ENCODE measurements at regions not wholly inside any gene's neighbourhood (a gene's known extent, or its start where the extent isn't known, plus 50 kb on each side); places are given as distances from the start of the nearest gene placed in this dataset.

DNA sequence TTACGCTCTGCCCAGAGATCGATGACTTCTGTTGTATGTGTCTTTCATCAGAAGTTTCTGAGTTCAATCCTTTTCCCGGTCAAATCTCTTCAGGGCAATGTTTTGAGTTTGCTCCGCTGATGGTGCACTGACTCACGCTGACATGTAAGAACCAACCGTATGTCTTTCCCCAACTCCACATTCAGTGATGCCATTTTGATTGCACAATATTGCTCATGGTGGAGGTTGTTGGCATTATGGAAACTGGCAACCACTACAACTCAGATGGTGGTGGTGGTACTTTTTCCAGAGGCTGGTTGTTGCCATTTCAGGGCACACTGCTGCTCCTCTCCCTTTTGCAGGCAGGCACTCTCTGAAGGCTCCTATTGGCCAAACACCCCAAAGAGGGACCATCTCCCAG lies 751.5 kb downstream of the DCDC2C start:
- no peak for DNase-seq (ENCODE audit: low read depth)
- no peak overlapping the region for H3K4me3 ChIP-seq (ENCODE audit: low read depth, low read length)
- TF ChIP-seq, protein P1, sequence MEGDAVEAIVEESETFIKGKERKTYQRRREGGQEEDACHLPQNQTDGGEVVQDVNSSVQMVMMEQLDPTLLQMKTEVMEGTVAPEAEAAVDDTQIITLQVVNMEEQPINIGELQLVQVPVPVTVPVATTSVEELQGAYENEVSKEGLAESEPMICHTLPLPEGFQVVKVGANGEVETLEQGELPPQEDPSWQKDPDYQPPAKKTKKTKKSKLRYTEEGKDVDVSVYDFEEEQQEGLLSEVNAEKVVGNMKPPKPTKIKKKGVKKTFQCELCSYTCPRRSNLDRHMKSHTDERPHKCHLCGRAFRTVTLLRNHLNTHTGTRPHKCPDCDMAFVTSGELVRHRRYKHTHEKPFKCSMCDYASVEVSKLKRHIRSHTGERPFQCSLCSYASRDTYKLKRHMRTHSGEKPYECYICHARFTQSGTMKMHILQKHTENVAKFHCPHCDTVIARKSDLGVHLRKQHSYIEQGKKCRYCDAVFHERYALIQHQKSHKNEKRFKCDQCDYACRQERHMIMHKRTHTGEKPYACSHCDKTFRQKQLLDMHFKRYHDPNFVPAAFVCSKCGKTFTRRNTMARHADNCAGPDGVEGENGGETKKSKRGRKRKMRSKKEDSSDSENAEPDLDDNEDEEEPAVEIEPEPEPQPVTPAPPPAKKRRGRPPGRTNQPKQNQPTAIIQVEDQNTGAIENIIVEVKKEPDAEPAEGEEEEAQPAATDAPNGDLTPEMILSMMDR (conservative IDR thresholded peaks at IDR 0.05; ENCODE audit: low read depth, low read length), result no peak

DNA sequence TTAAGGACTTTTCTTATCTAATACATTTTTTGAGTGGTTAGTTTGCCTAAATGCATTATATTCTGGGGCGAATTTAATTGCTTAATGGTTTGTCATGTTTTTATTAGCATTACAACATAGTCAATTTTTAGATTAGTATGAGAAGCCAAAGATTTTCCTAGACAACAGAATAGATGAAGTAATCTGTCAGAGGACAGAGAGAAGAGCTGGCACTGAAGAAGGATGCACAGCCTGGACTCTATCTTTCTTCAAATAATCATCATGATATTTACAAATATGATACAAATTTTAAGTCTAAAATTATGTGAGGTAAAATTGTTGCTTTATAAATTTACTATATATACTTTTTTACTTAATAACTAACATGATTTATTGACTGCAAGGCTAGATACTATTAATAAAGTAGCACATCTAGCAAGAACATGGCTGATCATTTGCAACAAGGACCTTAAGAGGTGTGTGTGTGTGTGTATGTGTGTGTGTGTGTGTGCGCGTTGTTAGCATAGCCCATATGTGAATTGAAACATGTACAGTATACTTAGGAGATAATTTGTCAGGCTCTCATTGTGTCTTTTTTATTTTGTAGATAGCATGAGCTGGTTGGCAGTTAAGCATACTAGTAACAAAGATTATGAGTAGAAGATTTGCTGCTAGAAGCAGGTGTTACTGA lies 752.2 kb downstream of the DCDC2C start:
- H3K4me3 ChIP-seq (ENCODE audit: low read depth, low read length), result no peak overlapping the region
- no peak for DNase-seq (ENCODE audit: low read depth)
- TF ChIP-seq, protein P1 (conservative IDR thresholded peaks at IDR 0.05; ENCODE audit: low read depth, low read length), result no peak

DNA sequence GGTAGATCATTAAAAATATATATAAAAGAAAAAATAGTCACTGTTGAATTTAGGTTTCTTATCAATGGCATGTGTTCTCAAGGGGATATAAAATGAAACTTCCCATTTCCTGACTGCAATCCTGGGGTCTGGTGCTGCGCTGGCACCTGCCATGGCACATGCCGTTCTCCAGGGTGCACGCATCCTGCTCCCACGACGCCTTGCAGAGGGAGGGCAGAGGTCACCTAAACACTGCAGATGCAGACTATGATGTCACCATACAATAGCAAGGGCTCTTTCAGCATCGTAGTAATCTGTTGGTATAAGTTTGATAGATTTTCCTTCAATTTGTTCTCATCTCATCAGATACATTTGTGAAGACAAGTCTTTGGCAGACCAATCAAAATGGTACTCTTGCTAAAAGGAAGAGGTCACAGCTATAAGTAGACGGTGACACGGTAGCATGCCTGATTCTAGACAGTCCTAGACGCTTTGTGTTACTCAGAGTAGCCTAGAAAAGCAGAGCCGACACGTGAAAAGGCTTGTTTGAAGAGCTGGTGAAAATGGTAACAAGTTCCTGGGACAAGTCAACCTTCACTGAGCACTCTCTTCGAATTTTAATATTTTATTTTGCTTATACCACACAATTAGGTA lies 761.4 kb downstream of the DCDC2C start:
- TF ChIP-seq, protein P1 (conservative IDR thresholded peaks at IDR 0.05; ENCODE audit: low read depth, low read length), result no peak
- DNase-seq (ENCODE audit: low read depth), result no peak
- H3K4me3 ChIP-seq (ENCODE audit: low read depth, low read length), result no peak overlapping the region

DNA sequence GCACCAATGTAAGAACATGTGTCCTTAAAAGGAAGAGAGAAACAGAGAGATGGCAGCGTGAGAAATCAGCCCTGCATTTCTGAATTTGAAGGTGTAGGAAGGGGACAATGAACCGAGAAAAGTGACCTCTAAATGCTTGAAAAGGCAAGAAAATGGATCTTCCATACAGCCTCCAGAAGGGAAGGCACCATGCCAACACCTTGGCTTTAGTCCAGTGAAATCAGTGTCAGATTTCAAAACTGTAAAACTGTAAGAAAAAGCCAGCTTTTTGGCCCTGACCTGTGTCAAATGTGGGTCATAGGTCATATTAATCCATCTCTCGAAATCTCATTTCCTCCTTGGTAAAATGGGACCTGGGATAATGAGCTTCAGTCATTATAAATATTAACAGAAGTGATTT lies 762.3 kb downstream of the DCDC2C start:
- TF ChIP-seq, protein P1 (conservative IDR thresholded peaks at IDR 0.05; ENCODE audit: low read depth, low read length), result no peak
- no peak for DNase-seq (ENCODE audit: low read depth)
- H3K4me3 ChIP-seq (ENCODE audit: low read depth, low read length), result no peak overlapping the region

DNA sequence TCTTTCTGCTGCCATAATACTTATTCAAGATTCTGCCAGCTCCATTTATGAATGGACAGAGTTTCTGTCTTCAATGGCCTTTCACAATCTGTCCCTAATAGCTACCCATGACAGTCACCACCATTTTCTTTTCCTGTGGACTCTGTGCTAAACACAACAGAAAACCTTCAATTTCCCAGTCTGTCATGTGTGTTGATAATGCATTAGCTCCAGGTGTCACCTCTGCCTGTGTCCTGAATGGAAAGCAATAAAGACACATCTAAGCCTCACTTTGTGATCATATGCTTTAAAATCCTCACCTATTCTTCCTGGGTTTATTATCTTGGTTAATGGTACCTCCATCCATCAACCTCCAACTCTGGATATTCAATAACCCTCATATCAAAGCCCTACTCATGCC lies 772.2 kb downstream of the DCDC2C start:
- H3K4me3 ChIP-seq (ENCODE audit: low read depth, low read length), result no peak overlapping the region
- DNase-seq (ENCODE audit: low read depth), result no peak
- TF ChIP-seq, protein P1 (conservative IDR thresholded peaks at IDR 0.05; ENCODE audit: low read depth, low read length), result no peak

DNA sequence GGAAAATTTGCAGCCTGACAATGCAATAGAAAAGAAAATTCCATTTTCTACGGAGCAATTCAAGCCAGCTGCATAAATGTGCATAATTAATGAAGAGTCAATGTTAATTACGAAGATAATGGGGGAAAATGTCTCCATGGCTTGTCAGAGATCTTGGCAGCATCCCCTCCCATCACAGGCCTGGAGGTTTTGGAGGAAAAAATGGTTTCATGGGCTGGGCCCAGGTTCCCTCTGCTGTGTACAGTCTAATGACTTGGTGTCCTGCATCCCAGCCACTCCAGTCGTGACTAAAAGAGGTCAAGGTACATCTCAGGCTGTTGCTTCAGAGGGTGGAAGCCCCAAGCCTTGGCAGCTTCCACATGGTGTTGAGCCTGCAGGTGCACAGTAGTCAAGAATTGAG lies 779.7 kb downstream of the DCDC2C start:
- no peak overlapping the region for H3K4me3 ChIP-seq (ENCODE audit: low read depth, low read length)
- TF ChIP-seq, protein P1 (conservative IDR thresholded peaks at IDR 0.05; ENCODE audit: low read depth, low read length), result no peak
- DNase-seq (ENCODE audit: low read depth), result no peak

DNA sequence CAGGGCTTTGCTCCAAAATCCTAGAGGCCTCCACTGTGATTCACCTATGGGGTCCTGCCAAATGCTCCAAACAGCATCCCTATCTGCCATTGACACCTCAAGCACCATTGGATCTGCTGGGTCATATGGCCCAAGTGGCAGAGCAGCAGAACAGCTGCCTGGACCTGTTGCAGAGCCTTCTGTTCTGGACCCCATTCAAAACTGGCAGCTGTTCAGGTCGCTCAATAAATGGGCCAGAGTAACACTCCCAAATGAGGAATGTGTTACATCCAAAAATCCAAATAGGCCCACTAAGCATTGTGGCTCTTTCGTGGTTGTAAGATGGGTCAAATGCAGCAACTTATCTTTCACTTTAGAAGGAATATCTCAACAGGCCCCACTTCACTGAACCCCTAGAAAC lies 783.6 kb downstream of the DCDC2C start:
- DNase-seq (ENCODE audit: low read depth), result no peak
- H3K4me3 ChIP-seq (ENCODE audit: low read depth, low read length), result no peak overlapping the region
- TF ChIP-seq, protein P1 (conservative IDR thresholded peaks at IDR 0.05; ENCODE audit: low read depth, low read length), result no peak
